Activated CD8-positive, alpha-beta memory T cell treated with anti-CD3 and anti-CD28 coated beads, Interleukin-2, amount 50 U/mL, for 4 hours (primary cell): ENCODE measurements at regions not wholly inside any gene's neighbourhood (a gene's known extent, or its start where the extent isn't known, plus 50 kb on each side); places are given as distances from the start of the nearest gene placed in this dataset.

Experiments
- DNase-seq: peaks from one replicate; pipeline ENCODE4 v3.0.0-alpha.2; 2020

DNA sequence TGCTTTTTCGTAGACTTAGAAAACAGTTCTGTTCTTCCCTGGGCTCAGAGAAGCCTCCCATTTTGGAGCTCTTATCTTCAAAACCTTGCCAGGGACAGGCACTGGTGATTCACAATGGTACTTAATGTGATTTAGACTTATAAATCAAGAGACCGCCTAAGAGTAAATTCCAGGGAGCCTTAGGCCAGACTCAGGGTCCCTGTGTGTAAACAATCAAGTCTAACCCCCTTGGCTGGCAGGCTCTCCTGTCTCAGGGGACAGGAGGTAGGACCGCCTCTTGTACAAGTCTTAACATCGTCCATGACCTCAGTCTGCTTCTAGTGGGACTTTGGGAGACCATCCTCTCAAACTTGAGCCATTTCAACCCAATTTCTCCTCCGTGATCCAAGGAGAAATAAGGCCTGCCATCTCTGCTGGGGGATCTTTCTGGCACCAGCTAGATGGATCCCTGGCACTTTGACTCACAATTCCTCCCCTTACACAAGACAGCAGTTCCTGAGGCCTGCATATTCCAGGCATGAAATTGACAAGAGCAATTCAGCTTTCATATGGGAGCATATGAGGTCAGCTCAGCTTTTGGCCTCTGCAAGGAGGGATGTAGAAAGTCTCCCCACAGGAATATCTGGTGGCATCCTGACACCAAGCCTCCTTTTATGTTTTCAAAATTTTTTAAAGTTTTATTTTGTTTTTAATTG, 487.0 kb downstream of the TNS1 start:
- DNase-seq, result no peak

DNA sequence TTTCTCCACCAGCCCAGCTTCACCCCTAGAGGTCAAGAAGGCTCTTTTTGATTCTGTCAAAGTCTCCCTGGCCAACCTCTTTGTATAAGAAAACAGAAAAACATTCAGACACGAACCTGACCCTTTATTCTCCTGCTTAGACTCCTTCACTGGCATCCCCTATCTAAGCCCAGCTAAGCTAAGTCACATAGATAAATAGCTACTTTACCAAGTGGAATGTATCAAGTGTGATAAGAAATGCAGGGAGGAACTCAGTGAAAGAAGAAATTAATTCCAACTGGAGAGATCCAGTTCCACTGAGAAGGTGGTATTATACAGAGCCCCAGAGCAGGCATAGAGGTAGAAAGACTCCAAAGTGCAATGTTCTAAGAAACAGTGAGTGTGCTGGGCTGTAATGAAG, 489.5 kb downstream of the TNS1 start:
- no peak for DNase-seq

DNA sequence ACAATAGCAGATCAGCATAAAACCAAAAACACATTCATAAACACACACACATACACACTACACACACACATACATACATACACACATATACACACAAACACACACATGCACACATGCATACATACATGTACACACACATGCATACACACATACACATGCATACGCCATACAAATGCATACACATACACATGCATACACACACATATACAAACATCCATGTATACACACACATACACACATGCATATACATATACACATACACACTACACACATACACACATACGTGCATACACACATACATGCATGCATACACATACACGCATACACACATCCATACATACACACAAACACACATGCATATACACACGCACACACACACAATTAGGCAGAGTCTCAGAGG, 490.1 kb downstream of the TNS1 start:
- no peak for DNase-seq

DNA sequence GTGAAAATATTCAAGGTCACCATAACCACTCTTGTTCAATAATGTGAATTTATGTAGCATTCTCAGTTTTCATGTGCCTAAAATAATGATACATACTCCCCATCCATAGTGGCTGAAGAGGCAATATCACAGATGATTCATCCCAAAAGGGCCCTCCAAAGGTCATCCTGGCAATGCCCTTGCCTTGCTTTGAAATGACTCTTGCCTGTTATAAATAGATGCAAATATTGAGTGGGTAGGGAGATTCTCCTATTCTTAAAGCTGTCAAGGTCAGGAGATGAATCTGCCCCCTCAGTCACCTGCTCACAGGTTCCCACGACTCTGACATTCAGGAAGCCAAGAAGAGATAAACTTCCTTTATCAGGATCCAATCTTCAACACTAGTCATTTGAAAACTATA, 490.5 kb downstream of the TNS1 start:
- DNase-seq, result no peak

DNA sequence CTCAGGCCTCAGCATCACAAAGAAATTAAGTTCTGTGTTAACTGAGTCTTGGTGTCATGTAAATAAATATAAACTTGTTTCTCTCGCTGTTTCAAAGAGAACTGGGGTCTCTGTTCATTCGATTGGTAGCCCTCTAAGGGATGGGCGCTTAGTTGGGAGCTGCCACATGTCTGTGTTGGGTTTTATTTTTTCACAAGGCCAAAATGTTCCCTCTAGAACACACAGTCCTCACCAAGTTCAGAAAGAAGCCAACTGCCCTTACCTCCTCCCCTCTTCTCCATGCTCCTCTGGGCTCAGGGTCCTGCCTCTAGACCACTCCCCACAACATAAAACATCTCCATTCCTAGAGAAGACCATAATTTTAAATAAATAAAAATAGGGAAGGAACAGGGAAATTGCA, 490.9 kb downstream of the TNS1 start:
- DNase-seq, result no peak

DNA sequence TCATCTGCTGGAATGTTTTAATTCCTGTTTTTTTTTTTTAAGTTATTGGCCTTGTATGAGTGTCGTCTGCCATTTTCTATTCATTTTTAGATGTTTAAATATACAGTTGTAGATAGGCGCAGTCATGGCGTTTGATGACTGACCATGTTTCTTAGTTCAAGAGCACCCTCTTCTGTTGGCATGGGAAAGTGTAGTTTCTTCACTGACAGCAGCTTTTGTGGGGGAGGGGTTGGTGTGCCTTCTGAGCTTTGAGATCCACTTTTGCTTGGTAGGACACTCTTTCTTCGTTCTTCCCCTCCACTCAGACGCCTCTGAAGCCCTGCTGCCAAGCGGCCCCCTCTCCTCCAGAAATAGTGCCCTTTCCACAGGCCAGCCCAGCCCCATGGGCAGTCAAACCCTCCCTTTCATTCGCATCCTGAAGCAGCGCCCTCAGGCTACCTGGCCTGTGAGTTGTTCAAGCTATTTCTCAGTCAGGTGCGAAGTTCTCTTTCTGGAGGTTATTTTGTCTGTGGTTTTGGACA, 492.0 kb downstream of the TNS1 start:
- DNase-seq, result peak; percentile 19

DNA sequence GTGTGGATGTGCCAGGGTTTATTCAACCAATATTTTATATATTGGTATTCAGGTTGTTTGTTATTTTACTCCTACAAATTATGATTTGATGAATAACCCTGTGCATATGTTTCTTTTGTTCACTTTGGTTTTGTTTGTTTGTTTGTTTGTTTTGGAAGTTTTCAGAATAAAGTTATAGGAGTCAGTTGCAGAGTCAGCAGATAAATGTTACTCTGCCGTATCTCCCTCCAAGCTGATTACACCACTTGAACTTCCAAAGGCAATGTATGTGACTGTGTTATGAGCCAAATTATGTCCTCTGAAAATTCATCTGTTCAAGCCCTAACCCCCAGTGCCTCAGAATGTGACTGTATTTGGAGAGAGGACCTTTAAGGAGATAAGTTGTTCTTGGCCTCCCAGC, 497.5 kb downstream of the TNS1 start:
- DNase-seq, result no peak

DNA sequence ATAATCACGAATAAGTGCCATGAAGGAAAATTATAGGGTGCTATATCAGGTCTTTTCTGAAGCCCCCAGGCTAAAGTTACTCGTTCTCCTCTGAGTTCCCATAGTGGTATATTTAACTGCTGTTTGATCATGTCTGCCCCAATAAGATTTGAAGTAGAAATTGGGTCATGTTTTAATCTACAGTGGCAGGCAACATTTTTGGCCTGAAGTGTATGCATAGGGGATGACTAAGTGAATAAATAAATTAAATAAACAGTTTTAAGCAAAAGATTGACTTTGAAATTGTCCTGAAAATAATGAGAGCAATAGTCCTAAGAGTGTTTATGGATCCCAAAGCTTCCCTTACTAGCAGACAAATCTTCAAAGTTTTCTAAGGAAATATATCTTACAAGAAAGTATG, 500.9 kb downstream of the TNS1 start:
- DNase-seq, result no peak

DNA sequence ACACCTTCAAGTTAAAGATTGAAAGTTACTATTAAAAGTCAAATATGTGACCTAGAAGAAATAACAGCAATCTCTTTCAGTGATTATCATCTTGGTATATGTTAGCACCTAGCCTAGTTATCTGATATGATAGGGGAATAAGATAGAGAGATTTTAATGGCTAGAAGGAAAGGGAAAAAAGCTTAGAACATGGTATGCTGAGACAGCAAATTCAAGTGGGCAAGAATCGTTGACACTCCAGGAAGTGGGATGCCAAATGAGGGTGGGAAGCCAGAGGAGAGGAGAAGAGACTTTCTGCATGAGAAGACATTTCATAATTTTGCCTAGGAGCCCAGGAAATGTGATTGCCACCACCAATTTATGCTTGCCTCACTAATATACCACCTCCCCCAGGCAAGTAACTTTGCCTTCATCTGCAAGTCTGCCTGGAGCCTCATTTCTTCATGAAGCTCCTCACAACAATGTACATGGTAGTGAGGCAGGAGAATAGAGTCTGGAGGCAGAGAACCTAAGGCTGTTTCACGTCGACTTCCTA, 504.9 kb downstream of the TNS1 start:
- DNase-seq, result no peak

DNA sequence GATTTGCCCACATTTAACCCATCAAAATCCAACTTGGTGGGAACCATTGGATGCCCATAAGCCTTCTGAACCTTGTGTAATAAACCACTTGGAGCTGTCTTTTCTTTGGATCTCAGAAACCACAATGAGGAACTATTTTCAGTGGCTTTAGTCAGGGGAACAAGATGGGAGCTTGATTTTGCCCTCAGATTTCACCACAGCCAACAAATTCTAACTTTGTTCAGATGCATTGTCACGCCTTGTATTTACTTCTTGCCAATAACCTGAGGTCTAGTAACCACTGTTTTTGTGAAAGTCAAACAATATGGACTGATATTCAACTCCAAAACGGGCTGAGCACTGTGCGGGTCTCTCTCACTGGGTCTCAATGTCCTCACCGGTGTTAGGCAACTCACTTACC, 508.2 kb downstream of the TNS1 start:
- DNase-seq, result no peak

DNA sequence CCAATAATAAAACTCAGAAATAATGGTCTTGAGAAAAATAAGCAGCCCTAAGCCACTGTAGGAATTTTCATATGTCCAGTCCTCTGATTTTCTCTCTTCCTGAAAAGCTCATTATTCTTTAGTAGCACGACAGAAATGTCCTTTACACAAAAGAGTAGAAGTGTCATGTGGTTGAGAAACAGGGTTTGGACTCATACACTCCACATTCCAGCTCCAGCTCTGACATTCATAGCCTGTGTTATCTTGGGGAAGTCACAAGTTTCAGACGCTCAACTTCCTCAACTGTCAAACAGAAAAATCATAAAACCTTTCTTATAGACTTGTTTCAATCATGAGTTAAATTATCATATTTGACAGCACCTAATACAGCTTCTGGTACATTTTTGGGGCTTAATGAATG, 511.5 kb downstream of the TNS1 start:
- DNase-seq, result no peak

DNA sequence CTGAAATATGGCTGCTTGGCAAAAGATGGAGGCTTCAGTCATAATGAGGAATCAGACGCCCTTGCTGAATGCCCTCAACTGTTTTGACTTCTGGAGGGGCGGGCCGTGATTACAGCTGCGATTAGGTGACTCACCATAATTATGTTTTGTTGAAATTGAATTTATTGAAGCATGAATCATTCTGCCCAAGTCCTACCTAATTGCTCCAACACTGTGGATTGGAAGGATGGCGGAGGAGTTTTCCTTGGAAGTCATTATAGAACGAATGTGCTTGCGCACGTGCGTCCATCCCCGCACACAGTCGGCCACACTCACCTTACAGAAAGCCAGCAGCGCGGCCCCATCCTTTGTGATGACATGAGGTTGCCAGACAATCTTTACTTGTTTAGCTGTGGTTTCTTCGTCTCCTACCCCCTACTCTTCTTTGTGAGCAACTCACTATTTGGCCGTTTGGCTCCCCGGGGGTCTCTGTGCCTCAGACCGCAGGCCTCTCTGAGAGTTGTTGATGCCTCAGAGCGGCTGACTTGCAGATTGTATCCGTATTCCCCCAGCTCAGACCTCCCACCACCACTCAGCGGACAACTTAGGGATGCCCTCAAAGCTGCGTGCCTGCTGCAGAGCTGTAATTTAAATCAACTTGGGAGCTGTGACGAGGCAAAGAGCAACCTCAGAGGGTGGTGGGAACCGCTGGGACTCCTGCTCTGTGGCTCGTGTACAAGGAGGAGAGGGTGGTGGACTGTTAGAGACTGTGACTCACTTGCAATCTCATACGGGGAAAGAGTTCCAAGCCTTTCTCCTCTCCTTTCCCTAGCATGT, 513.4 kb downstream of the TNS1 start:
- DNase-seq, result no peak

DNA sequence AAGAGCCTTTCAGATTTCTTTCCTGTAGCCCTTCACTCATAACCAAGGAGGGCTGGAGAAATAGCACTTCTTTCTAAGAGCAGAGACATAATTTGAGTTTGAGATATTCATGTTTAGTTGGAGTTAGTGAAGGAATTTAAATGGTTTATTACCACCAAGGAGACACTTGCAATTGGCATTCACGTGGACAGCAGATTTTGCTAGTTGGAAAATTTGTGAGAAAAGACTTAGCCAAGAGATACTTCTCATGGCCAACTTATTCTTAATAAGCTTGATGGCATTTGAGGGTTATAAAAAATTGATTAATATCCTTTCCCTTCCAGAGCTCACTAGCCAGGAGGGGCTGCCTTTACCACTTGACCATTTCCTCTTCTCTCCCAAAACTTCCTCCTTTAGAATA, 518.7 kb downstream of the TNS1 start:
- DNase-seq, result no peak

DNA sequence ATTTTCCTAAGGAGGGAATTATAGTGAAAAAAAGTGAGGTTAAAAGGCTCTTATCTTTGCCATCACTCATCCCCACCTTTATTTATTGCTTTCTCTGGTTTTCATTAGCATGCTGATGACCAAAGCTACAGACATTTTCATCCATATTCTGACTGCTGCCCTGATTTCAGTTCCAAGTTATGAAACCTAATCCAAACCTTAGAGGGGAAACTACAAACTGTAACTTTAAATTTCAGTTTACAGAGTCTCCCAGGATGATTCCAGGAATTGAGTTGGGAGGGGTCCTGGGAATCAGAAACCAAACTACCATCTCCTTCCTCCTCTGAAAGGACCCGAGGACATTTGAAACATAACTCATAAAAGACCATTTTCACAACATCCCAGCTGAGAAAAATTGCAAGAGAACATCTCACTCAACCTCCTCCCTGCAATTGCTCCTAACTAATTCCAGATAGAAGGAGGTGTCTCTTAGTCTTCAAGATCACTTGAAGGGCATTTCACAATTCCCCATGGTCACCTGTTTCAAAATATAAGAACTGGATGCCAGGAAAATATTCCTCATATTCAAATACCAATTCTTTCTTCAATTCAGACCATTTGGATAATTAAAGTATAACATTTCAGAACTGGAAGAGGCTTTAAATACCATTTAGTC, 520.6 kb downstream of the TNS1 start:
- DNase-seq, result no peak

DNA sequence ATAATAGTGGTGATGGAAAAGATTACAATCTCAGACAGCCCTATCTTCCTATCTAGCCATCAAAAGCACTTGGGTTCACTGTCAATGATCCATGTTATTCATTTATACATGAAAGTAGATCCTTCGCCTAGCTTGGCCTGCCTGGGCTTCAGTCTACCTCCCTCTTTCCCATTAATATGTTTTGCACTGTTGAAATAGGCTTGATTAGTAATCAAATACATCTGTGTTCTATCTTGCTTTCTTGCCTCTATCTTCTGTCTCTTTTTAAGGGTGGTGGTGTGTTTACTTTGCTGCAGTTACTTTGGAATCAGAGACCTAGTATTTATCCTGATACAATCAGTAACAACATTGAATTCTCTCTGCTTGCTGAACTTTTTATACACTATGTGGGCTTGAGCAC, 521.2 kb downstream of the TNS1 start:
- DNase-seq, result no peak

DNA sequence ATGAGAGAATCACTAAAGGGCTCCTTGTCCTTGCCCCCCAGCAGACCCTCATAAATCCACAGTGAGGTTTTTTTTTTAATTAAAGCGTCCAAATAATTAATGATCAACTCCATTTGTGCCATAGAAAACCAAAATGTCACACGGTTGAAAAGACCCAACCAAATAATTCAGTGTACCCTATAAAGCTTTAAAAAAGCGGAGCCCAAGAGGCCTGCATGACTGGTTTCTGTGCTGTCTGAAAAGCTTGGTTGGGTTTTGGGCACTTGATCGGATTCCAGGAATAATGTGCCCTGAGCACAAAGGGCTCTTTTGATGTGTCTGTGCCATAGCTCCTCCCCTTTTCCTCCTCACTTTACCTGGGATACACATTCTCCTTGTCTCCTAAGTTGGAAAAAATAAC, 523.2 kb downstream of the TNS1 start:
- DNase-seq, result no peak

DNA sequence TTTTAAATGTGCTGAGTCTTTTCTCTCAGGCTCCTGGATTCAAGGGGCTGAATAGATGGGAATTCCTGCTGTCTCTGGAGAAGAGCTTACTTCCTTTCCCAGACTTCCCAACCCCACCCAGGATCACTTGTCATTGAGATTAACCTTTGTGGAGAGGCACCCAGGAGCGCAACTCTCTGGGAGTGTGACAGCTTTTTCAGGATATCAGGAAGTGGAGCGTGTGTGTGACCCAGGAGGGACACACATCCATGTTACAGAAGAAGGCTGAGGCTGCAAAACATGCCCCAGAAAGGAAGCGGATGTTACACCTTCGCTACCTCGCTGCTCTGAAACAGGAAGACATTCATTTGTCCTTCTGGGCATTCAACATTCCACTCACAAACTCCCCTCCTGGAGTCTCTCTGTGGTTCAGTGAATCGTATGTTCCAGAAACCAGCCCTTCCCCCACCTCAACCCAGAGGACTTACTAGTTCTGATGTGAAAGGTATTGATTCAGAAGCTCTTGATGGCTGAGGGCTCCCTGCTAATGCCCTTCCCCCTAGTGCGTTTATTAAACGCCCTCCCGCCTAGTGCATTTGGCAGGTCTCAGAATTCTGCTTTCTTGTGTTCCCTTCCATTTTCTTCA, 523.9 kb downstream of the TNS1 start:
- no peak for DNase-seq

DNA sequence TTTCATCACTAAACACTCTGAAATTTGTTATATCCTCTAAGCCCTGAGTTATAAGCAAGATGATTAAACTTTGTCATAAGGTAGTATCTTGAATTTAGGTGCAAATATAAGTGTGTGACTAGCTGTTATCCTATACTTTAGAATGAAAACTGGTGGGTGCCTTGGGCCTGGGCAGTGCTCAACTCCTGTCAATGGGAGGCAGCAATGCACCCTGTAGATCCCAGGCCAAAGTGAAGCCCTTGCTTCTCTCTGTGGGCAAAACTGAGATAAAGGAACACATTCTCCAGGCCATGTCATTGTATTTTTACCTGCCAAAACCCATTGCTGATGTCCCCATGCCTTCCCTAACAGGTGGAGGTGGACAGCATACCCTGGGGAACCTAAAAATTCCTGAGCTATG, 525.2 kb downstream of the TNS1 start:
- DNase-seq, result no peak

DNA sequence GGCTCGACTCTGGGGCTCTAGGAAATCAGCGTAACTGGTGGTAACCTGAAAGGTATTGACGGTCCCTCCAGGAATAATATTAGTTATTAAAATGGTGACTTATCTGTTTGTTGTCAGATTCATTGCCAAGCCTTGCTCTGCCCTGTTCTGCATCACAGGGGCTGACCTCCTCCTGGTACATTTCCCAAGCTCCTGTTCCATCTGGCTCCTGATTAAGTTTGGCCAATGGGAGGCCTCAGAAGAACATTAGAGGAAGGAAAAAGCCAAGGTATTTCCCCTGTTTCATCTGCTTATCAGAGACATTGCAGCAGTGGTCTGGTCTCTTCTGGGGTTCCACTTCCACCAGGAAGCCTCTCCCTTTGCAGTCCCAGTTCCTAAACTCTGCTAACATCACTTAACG, 527.0 kb downstream of the TNS1 start:
- no peak for DNase-seq

DNA sequence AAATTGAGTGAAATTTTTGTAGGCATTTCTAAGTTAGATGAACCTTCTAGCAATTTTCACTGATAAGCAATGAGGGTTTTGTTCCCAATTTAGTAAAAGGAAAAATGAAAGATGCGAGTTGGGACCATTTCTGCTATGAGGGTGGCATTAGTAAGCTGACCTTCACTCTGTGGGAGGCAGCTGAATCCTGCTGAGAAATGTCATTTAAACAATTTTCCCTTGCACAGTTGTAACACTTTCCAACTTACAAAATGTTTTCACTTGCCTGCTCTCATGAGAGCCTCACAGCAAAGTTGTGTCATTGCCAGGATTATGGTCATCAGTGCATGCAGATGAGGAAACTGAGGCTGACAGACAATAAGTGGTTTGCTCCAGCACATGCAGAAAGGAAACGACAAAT, 527.7 kb downstream of the TNS1 start:
- no peak for DNase-seq

DNA sequence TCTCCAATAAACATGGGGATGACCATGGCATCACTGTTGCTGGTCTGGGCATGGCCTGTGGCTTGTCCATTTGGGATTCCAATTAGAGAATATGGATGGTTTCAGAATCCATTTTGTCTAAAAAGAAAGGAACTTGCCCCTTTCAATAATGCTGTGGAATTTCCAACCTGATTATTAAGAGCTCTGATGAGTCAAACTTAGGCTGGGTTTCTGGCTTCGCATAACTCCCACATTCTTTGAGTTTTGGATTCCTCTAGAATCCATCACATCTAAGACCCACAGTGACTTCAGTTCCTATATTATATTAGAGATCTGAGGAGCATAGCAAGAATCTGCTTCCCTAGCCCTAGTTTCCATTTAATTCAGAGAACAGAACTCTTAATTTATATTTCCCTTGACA, 531.5 kb downstream of the TNS1 start:
- no peak for DNase-seq

DNA sequence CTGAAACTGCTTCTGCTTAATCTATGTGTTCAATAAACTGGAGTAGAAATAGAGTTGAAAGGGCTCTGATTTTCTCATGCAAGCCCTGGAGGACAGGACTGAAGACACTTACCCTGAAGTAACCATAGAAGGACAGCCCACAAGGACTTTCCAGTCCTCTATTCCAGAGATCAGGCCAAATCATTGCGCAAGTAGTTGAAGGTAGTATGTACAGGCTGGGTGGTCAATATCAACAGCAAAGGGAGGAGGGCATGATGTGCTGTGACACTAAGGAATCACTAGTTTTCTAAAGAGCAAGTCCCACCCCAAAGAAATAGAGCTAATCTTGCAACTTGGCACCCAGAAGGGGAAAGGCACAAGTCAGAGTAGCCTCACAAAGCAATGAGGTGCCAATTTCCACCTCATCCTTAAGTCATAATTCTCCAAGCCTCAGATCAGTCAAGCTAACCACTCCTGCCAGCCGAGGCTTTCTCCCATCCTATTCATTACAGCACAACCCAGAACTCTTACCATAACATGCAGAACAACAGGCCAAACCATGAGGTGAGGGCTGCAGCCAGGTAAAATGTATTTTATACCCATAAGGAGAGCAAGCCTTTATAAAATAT, 533.5 kb downstream of the TNS1 start:
- no peak for DNase-seq
